Stimulated activated CD4-positive, alpha-beta T cell treated with anti-CD3 and anti-CD28 coated beads, Interleukin-1b, Interleukin-23, amount 100 ng/mL, for 4 hours (primary cell): ENCODE measurements at regions not wholly inside any gene's neighbourhood (a gene's known extent, or its start where the extent isn't known, plus 50 kb on each side); places are given as distances from the start of the nearest gene placed in this dataset.

Experiments
- DNase-seq, 2 donors: peaks; one replicate each; pipeline ENCODE4 v3.0.0-alpha.2; 2020; ENCODE audit warnings: low read depth in 2 of 2

- DNase-seq = no peak
These were observed 138.8 kb downstream of the TUSC7 start for GRCh38 chr3:116848248-116848829.

- no peak for DNase-seq
These were observed 139.7 kb downstream of the TUSC7 start for GRCh38 chr3:116849261-116849688.

GRCh38 chr3:116852803-116853202 is 143.2 kb downstream of the TUSC7 start:
- no peak for DNase-seq

- no peak for DNase-seq
These were observed 153.7 kb downstream of the TUSC7 start for GRCh38 chr3:116863270-116863770.

- DNase-seq = no peak
These were observed 154.4 kb downstream of the TUSC7 start for GRCh38 chr3:116863822-116864589.

GRCh38 chr3:116864590-116864927 is 155.0 kb downstream of the TUSC7 start:
- no peak for DNase-seq

GRCh38 chr3:116870379-116870778 is 160.8 kb downstream of the TUSC7 start:
- no peak for DNase-seq

GRCh38 chr3:116871905-116872304 is 162.3 kb downstream of the TUSC7 start:
- DNase-seq = no peak

- DNase-seq = no peak
These were observed 163.1 kb downstream of the TUSC7 start for GRCh38 chr3:116872688-116873087.

- DNase-seq = no peak
These were observed 163.6 kb downstream of the TUSC7 start for GRCh38 chr3:116873142-116873541.

- DNase-seq = no peak
These were observed 168.4 kb downstream of the TUSC7 start for GRCh38 chr3:116877968-116878367.

GRCh38 chr3:116886202-116886893 is 176.8 kb downstream of the TUSC7 start:
- no peak for DNase-seq

- DNase-seq = no peak
These were observed 186.5 kb downstream of the TUSC7 start for GRCh38 chr3:116896116-116896515.

- DNase-seq = no peak
These were observed 187.8 kb downstream of the TUSC7 start for GRCh38 chr3:116897382-116897781.

GRCh38 chr3:116899253-116899652 is 189.7 kb downstream of the TUSC7 start:
- no peak for DNase-seq

GRCh38 chr3:116905334-116905733 is 195.8 kb downstream of the TUSC7 start:
- no peak for DNase-seq

- DNase-seq = no peak
These were observed 196.2 kb downstream of the TUSC7 start for GRCh38 chr3:116905794-116906193.

- DNase-seq = no peak
These were observed 202.5 kb downstream of the TUSC7 start for GRCh38 chr3:116912116-116912515.

- no peak for DNase-seq
These were observed 204.4 kb downstream of the TUSC7 start for GRCh38 chr3:116914004-116914403.

GRCh38 chr3:116916836-116917235 is 207.3 kb downstream of the TUSC7 start:
- DNase-seq = no peak

- DNase-seq = no peak
These were observed 211.4 kb downstream of the TUSC7 start for GRCh38 chr3:116920826-116921610.

- DNase-seq = no peak
These were observed 218.3 kb downstream of the TUSC7 start for GRCh38 chr3:116927918-116928317.
